Frontal cortex (tissue), 3 donors: ENCODE measurements at regions not wholly inside any gene's neighbourhood (a gene's known extent, or its start where the extent isn't known, plus 50 kb on each side); places are given as distances from the start of the nearest gene placed in this dataset.
"Not testable (repeated sequence)": the region's sequence is repeated elsewhere in the genome, so short reads cannot be mapped to it uniquely, and the experiment has no call there.

Experiments
- DNase-seq, 2 donors: peaks; one replicate each; pipeline ENCODE4 v3.0.0; 2012; ENCODE audit warnings: low spot score in 2 of 2
- FAIRE-seq: peaks from 2 replicates; lab custom pipeline; 2012; peaks lifted over from hg19 to GRCh38; lab: Jason Lieb, UNC
- donor health status: control.
- donor health status: control.
- donor health status: control.

GRCh38 chrX:25601323-25601722 lies 536.8 kb upstream of the MAGEB18 start:
- FAIRE-seq: no peak

GRCh38 chrX:25618248-25618647 lies 519.9 kb upstream of the MAGEB18 start:
- no peak for DNase-seq
- FAIRE-seq: no peak

More at GRCh38 chrX:25601323-25601722, 536.8 kb upstream of the MAGEB18 start:
- no peak for DNase-seq

GRCh38 chrX:25640276-25640675 lies 497.9 kb upstream of the MAGEB18 start:
- FAIRE-seq: no peak

GRCh38 chrX:25646156-25646555 lies 492.0 kb upstream of the MAGEB18 start:
- DNase-seq: no peak
- FAIRE-seq: no peak

More at GRCh38 chrX:25640276-25640675, 497.9 kb upstream of the MAGEB18 start:
- no peak for DNase-seq

GRCh38 chrX:25648790-25649189 lies 489.4 kb upstream of the MAGEB18 start:
- FAIRE-seq (no peak), DNase-seq (no peak)

GRCh38 chrX:25650216-25650820 lies 487.8 kb upstream of the MAGEB18 start:
- DNase-seq (no peak), FAIRE-seq (no peak)

GRCh38 chrX:25659317-25659716 lies 478.8 kb upstream of the MAGEB18 start:
- DNase-seq (no peak), FAIRE-seq (no peak)

- FAIRE-seq (no peak), DNase-seq (no peak)
These were observed 474.4 kb upstream of the MAGEB18 start for GRCh38 chrX:25663701-25664100.

- FAIRE-seq (no peak), DNase-seq (no peak)
These were observed 472.7 kb upstream of the MAGEB18 start for GRCh38 chrX:25665431-25665830.

GRCh38 chrX:25667681-25668080 lies 470.5 kb upstream of the MAGEB18 start:
- FAIRE-seq (no peak), DNase-seq (no peak)

- no peak for DNase-seq
- FAIRE-seq: no peak
These were observed 463.4 kb upstream of the MAGEB18 start for GRCh38 chrX:25674776-25675175.

- FAIRE-seq (no peak), DNase-seq (no peak)
These were observed 436.3 kb upstream of the MAGEB18 start for GRCh38 chrX:25701876-25702275.

- no peak for FAIRE-seq
- no peak for DNase-seq
These were observed 421.0 kb upstream of the MAGEB18 start for GRCh38 chrX:25717122-25717521.

- no peak for FAIRE-seq
- no peak for DNase-seq
These were observed 416.6 kb upstream of the MAGEB18 start for GRCh38 chrX:25721564-25721963.

GRCh38 chrX:25726539-25726938 lies 411.6 kb upstream of the MAGEB18 start:
- DNase-seq: no peak
- FAIRE-seq: no peak

- FAIRE-seq: no peak
- no peak for DNase-seq
These were observed 405.0 kb upstream of the MAGEB18 start for GRCh38 chrX:25733148-25733547.

GRCh38 chrX:25737540-25737939 lies 400.6 kb upstream of the MAGEB18 start:
- no peak for FAIRE-seq
- DNase-seq: no peak

GRCh38 chrX:25742334-25742733 lies 395.8 kb upstream of the MAGEB18 start:
- DNase-seq (no peak), FAIRE-seq (no peak)

- no peak for DNase-seq
- no peak for FAIRE-seq
These were observed 383.7 kb upstream of the MAGEB18 start for GRCh38 chrX:25754399-25754798.

GRCh38 chrX:25755194-25755593 lies 382.9 kb upstream of the MAGEB18 start:
- DNase-seq: no peak
- FAIRE-seq: no peak

- DNase-seq: no peak
- no peak for FAIRE-seq
These were observed 375.5 kb upstream of the MAGEB18 start for GRCh38 chrX:25762656-25763055.

GRCh38 chrX:25771853-25772252 lies 366.3 kb upstream of the MAGEB18 start:
- not testable (repeated sequence) for FAIRE-seq, DNase-seq
